Astrocyte (in vitro differentiated cells and primary cell): ENCODE measurements at regions not wholly inside any gene's neighbourhood (a gene's known extent, or its start where the extent isn't known, plus 50 kb on each side); places are given as distances from the start of the nearest gene placed in this dataset.

Experiments used
- CTCF ChIP-seq: IDR thresholded peaks from 2 replicates; pipeline ENCODE4 v1.5.1; 2011; ENCODE audit warnings: low read depth, mild to moderate bottlenecking, inconsistent platforms, low read length, moderate library complexity; ENCODE audit not compliant: insufficient read depth
- EZH2 ChIP-seq: IDR thresholded peaks from 2 replicates; pipeline ENCODE4 v1.6.1; 2012; ENCODE audit warnings: mild to moderate bottlenecking, low read length, inconsistent platforms; ENCODE audit not compliant: insufficient read depth

GRCh38 chr10:111384556-111384955, 307.7 kb downstream of the ADRA2A start:
- no peak for TF ChIP-seq CTCF
- TF ChIP-seq EZH2: no peak
